ENCODE measurements at regions not wholly inside any gene's neighbourhood (a gene's known extent, or its start where the extent isn't known, plus 50 kb on each side); places are given as distances from the start of the nearest gene placed in this dataset.

GRCh38 chr3:72001758-72002157 is 216.8 kb upstream of the PROK2 start:
- peaks cover 2% of the 10 kb centered on the region for H3K9me3 Mint-ChIP-seq (ENCODE audit: unreplicated experiment)
- no peak for TF ChIP-seq CTCF (IDR thresholded peaks at IDR 0.05; ENCODE audit: partially characterized antibody, unreplicated experiment)
- H3K27ac Mint-ChIP-seq (ENCODE audit: unreplicated experiment) = no peak overlapping the region
- no peak overlapping the region for H3K4me3 Mint-ChIP-seq (ENCODE audit: unreplicated experiment)
- peaks cover 2% of the 10 kb centered on the region for H3K27me3 Mint-ChIP-seq (ENCODE audit: unreplicated experiment)
- peaks cover 3% of the 10 kb centered on the region for H3K36me3 Mint-ChIP-seq (ENCODE audit: unreplicated experiment)
- no peaks in the 10 kb centered on the region for H3K4me1 Mint-ChIP-seq (ENCODE audit: low read depth, unreplicated experiment)
- no peak for DNase-seq

- no peak for TF ChIP-seq CTCF (IDR thresholded peaks at IDR 0.05; ENCODE audit: partially characterized antibody, unreplicated experiment)
- Mint-ChIP-seq H3K27ac (ENCODE audit: unreplicated experiment) (no peak overlapping the region), H3K36me3 (ENCODE audit: unreplicated experiment) (no peaks in the 10 kb centered on the region), H3K4me3 (ENCODE audit: unreplicated experiment) (no peak overlapping the region), H3K27me3 (ENCODE audit: unreplicated experiment) (no peaks in the 10 kb centered on the region), H3K4me1 (ENCODE audit: low read depth, unreplicated experiment) (no peaks in the 10 kb centered on the region), H3K9me3 (ENCODE audit: unreplicated experiment) (no peaks in the 10 kb centered on the region)
- no peak for DNase-seq
Observed at GRCh38 chr3:71998995-71999673, 214.2 kb upstream of the PROK2 start.

GRCh38 chr3:71997066-71997653 is 212.2 kb upstream of the PROK2 start:
- no peak for DNase-seq
- H3K9me3 Mint-ChIP-seq (ENCODE audit: unreplicated experiment) = no peaks in the 10 kb centered on the region
- no peaks in the 10 kb centered on the region for H3K4me1 Mint-ChIP-seq (ENCODE audit: low read depth, unreplicated experiment)
- no peak overlapping the region for H3K4me3 Mint-ChIP-seq (ENCODE audit: unreplicated experiment)
- TF ChIP-seq CTCF (IDR thresholded peaks at IDR 0.05; ENCODE audit: partially characterized antibody, unreplicated experiment) = no peak
- no peak overlapping the region for H3K27ac Mint-ChIP-seq (ENCODE audit: unreplicated experiment)
- H3K27me3 Mint-ChIP-seq (ENCODE audit: unreplicated experiment) = no peaks in the 10 kb centered on the region
- H3K36me3 Mint-ChIP-seq (ENCODE audit: unreplicated experiment) = no peaks in the 10 kb centered on the region

GRCh38 chr3:71994906-71995305 is 210.0 kb upstream of the PROK2 start:
- Mint-ChIP-seq H3K9me3 (ENCODE audit: unreplicated experiment) (no peaks in the 10 kb centered on the region), H3K36me3 (ENCODE audit: unreplicated experiment) (peaks cover 3% of the 10 kb centered on the region), H3K4me1 (ENCODE audit: low read depth, unreplicated experiment) (no peaks in the 10 kb centered on the region), H3K4me3 (ENCODE audit: unreplicated experiment) (no peak overlapping the region), H3K27ac (ENCODE audit: unreplicated experiment) (no peak overlapping the region), H3K27me3 (ENCODE audit: unreplicated experiment) (no peaks in the 10 kb centered on the region)
- TF ChIP-seq CTCF (IDR thresholded peaks at IDR 0.05; ENCODE audit: partially characterized antibody, unreplicated experiment) = no peak
- no peak for DNase-seq

- Mint-ChIP-seq H3K4me1 (ENCODE audit: low read depth, unreplicated experiment) (no peaks in the 10 kb centered on the region), H3K27ac (ENCODE audit: unreplicated experiment) (no peak overlapping the region), H3K36me3 (ENCODE audit: unreplicated experiment) (peaks cover 3% of the 10 kb centered on the region), H3K27me3 (ENCODE audit: unreplicated experiment) (no peaks in the 10 kb centered on the region), H3K4me3 (ENCODE audit: unreplicated experiment) (no peak overlapping the region), H3K9me3 (ENCODE audit: unreplicated experiment) (no peaks in the 10 kb centered on the region)
- no peak for DNase-seq
- TF ChIP-seq CTCF (IDR thresholded peaks at IDR 0.05; ENCODE audit: partially characterized antibody, unreplicated experiment) = no peak
Observed at GRCh38 chr3:71994203-71994602, 209.3 kb upstream of the PROK2 start.

All from glutamatergic neuron (in vitro differentiated cells).